Keratinocyte (primary cell): ENCODE measurements at regions not wholly inside any gene's neighbourhood (a gene's known extent, or its start where the extent isn't known, plus 50 kb on each side); places are given as distances from the start of the nearest gene placed in this dataset.

Experiments used
- CTCF ChIP-seq, 3 experiments: IDR thresholded peaks in 1 of 3; conservative IDR thresholded peaks in 1 of 3; optimal IDR thresholded peaks in 1 of 3; 2 replicates in 2 of 3; 3 replicates in 1 of 3; pipeline versions ENCODE3 to v1.5.1; 2011; ENCODE audit warnings: low read length in 3 of 3, mild to moderate bottlenecking in 3 of 3, moderate library complexity in 2 of 3, control low read depth in 1 of 3, inconsistent platforms in 1 of 3; ENCODE audit not compliant: insufficient read depth in 2 of 3; ENCODE audit errors: extremely low read depth in 1 of 3
- EZH2 ChIP-seq: IDR thresholded peaks from one replicate; pipeline ENCODE4 v1.6.1; 2012; ENCODE audit warnings: inconsistent platforms, mild to moderate bottlenecking, low read length, moderate library complexity

- TF ChIP-seq CTCF (optimal IDR thresholded peaks at IDR 0.05 in 1 of 3, IDR thresholded peaks at IDR 0.05 in 1 of 3, conservative IDR thresholded peaks at IDR 0.05 in 1 of 3; ENCODE audit: extremely low read depth in 1 of 3, insufficient read depth in 2 of 3, low read length in 3 of 3), result no peak
- TF ChIP-seq EZH2, result no peak
Measured at GRCh38 chr1:82755671-82756070, 954.9 kb downstream of the ADGRL2 start.
